Progenitor cell of endocrine pancreas (in vitro differentiated cells): ENCODE measurements at regions not wholly inside any gene's neighbourhood (a gene's known extent, or its start where the extent isn't known, plus 50 kb on each side); places are given as distances from the start of the nearest gene placed in this dataset.

Source experiments
- DNase-seq: peaks from one replicate; pipeline ENCODE4 v3.0.0; 2021; ENCODE audit warnings: low spot score; ENCODE audit not compliant: unreplicated experiment
- H3K27ac Mint-ChIP-seq: 2 replicates; pipeline ENCODE4 v1.8.0; 2021; ENCODE audit warnings: mild to moderate bottlenecking, moderate library complexity, mixed read lengths
- H3K27me3 Mint-ChIP-seq: 2 replicates; pipeline ENCODE4 v1.8.0; 2021; ENCODE audit warnings: mixed read lengths
- H3K36me3 Mint-ChIP-seq: 2 replicates; pipeline ENCODE4 v1.8.0; 2022; ENCODE audit warnings: mixed read lengths; ENCODE audit not compliant: insufficient read depth
- H3K4me1 Mint-ChIP-seq: 2 replicates; pipeline ENCODE4 v1.8.0; 2021; ENCODE audit warnings: low read depth, mixed read lengths
- H3K4me3 Mint-ChIP-seq: 2 replicates; pipeline ENCODE4 v1.8.0; 2021; ENCODE audit warnings: low read depth, mild to moderate bottlenecking, moderate library complexity, mixed read lengths
- H3K9me3 Mint-ChIP-seq: 2 replicates; pipeline ENCODE4 v1.8.0; 2021; ENCODE audit warnings: low read depth, mixed read lengths
- CTCF ChIP-seq: fragments of 200-600 bp; sonication (generic); IDR thresholded peaks from one replicate; pipeline ENCODE4 v1.5.0; 2021; ENCODE audit warnings: antibody characterized with exemption, mild to moderate bottlenecking; ENCODE audit not compliant: unreplicated experiment

DNA sequence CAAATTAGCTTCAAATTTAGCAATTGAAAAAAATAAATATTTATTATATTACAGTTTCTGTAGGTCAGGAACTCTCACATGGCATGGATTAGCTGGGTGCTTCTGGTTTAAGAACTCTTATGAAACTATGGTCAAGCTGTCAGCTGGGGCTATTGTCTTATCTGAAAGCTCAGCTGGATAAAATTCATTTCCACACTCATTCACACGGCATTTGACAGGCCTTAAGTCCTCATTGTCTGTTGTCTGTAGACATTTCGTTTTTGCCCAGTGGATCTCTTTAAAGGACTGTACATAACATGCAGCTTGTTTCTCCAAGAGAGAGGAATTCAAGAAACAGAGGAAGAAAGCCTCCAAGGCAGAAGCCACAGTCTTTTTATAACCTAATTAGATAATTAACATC is 1556.8 kb upstream of the SLC39A10 start:
- Mint-ChIP-seq H3K27ac (no peak overlapping the region), H3K4me1 (no peaks in the 10 kb centered on the region), H3K36me3 (no peaks in the 10 kb centered on the region), H3K27me3 (no peaks in the 10 kb centered on the region), H3K9me3 (no peaks in the 10 kb centered on the region), H3K4me3 (no peak overlapping the region)
- TF ChIP-seq CTCF = no peak
- DNase-seq = no peak

DNA sequence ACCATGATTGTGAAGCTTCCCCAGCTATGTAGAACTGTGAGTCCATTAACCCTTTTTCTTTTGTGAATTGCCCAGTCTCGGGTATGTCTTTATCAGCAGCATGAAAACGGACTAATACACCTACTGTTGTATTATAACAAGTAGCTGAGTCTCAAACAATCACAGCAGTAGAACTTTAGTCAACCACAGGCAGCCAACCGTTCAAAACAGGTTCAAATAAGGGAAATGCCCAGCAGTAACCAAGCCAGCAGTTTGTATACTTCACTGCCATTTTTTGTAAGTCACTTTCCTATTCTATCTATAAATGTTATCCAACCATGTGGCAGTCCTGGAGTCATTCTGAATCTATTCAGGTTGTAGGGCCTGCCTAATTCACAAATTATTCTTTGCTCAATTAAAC is 1560.6 kb upstream of the SLC39A10 start:
- no peak for TF ChIP-seq CTCF
- H3K36me3 Mint-ChIP-seq = no peaks in the 10 kb centered on the region
- no peak overlapping the region for H3K27ac Mint-ChIP-seq
- H3K4me3 Mint-ChIP-seq = no peak overlapping the region
- no peaks in the 10 kb centered on the region for H3K27me3 Mint-ChIP-seq
- no peaks in the 10 kb centered on the region for H3K4me1 Mint-ChIP-seq
- peaks cover 3% of the 10 kb centered on the region for H3K9me3 Mint-ChIP-seq
- DNase-seq = no peak

DNA sequence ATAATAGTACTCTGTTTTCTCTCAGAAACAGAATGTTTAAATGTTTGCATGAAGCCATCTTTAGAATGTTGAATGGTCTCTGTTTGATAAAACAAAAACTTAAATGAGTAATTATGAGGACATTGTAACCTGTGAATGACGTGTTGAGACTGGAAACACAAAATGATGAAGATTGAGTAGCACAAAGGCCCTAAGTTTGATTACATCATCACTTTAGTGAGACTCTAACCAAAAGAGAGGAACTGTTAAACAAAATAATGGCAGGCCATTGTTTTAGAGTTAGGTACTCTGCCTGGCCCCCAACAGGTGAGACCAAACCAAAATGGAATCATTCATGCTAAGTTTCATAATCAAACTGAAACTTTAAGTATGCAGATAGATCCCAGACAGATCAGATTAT is 1561.7 kb upstream of the SLC39A10 start:
- DNase-seq = no peak
- Mint-ChIP-seq H3K27me3 (no peaks in the 10 kb centered on the region), H3K4me3 (no peak overlapping the region), H3K36me3 (peaks cover 1% of the 10 kb centered on the region), H3K27ac (no peak overlapping the region), H3K4me1 (no peaks in the 10 kb centered on the region), H3K9me3 (peaks cover 3% of the 10 kb centered on the region)
- TF ChIP-seq CTCF = no peak

DNA sequence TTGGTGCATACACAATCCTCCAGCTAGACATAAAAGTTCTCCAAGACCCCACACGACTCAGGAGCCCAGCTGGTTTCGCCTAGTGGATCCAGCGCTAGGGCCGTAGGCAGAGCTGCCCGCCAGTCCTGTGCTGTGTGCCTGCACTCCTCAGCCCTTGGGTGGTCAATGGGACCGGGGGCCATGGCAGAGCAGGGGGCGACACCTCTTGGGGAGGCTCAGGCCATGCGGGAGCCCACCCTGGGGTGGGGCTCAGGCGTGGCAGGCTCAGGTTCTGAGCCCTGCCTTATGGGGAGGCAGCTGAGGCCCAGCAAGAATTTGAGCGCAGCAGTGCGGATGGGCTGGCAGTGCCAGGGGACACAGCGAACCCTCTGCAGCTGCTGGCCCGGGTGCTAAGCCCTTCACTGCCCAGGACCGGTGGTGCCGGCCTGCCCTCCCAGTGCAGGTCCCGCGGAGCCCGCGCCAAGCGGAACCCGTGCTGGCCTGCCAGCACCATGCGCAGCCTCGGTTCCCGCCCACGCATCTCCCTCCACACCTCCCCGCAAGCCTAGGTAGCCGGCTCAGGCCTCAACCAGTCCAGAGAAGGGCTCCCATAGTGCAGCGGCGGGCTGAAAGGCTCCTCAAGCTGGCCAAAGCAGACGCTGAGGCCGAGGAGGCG is 1566.6 kb upstream of the SLC39A10 start:
- TF ChIP-seq CTCF = no peak

DNA sequence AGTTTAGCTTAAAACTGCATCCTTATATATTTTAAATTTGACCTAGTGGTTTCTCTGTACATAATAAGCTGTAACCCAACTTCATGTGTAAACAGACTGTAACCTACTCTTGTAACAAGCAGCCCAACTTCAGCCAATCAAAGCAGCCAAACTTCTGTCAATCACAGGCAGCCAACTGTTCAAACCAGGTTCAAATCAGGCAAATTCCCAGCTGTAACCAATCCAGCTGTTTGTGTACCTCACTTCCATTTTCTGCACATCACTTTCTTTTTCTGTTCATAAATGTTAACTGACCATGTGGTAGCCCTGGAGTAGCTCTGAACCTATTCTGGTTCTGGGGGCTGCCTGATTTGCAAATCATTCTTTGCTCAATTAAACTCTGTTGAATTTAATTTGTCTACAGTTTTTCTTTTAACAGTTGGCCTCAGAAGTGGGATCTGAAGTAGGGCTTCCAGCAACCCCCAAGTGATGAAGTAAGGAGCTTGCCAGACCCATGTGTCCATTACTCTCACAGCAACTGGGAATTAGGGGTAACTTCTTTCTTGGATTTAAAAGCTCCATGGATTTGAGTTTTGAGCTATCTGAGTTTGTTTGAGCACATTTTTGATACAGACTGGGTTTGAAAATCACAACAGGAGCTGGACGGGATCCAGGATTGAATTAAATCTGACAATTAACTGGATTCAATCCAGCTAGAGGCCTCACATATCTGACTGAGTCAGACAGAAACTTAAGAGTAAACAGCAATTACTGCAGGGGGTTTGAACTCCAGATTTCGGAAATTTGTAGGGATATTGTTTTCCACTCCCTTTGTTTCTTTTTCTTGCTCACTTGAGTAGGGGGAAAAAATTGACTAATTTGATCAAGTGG is 1569.7 kb upstream of the SLC39A10 start:
- Mint-ChIP-seq H3K27me3 (no peaks in the 10 kb centered on the region), H3K27ac (no peak overlapping the region), H3K36me3 (peaks cover 1% of the 10 kb centered on the region), H3K4me1 (peaks cover 7% of the 10 kb centered on the region), H3K9me3 (no peaks in the 10 kb centered on the region), H3K4me3 (no peak overlapping the region)
- no peak for TF ChIP-seq CTCF
- no peak for DNase-seq

More for the DNA sequence above, 1566.6 kb upstream of the SLC39A10 start:
- no peak overlapping the region for H3K4me3 Mint-ChIP-seq
- peaks cover 3% of the 10 kb centered on the region for H3K9me3 Mint-ChIP-seq
- H3K27ac Mint-ChIP-seq = no peak overlapping the region
- no peak for DNase-seq
- peaks cover 1% of the 10 kb centered on the region for H3K36me3 Mint-ChIP-seq
- peaks cover 7% of the 10 kb centered on the region for H3K4me1 Mint-ChIP-seq
- H3K27me3 Mint-ChIP-seq = no peaks in the 10 kb centered on the region
